UCSD-AML1 (cell line): ENCODE measurements at regions not wholly inside any gene's neighbourhood (a gene's known extent, or its start where the extent isn't known, plus 50 kb on each side); places are given as distances from the start of the nearest gene placed in this dataset.
"Not testable (repeated sequence)": the region's sequence is repeated elsewhere in the genome, so short reads cannot be mapped to it uniquely, and the experiment has no call there.

Experiments
- DNase-seq: peaks from one replicate; lab custom pipeline; 2025; ENCODE audit not compliant: unreplicated experiment; lab: John Stamatoyannopoulos, UW

- peak; percentile 60 for DNase-seq
These were observed 119.5 kb upstream of the TNRC6C start for GRCh38 chr17:77838748-77839697.

- DNase-seq, result peak; percentile 43
These were observed 118.6 kb upstream of the TNRC6C start for GRCh38 chr17:77839698-77840512.

- no peak for DNase-seq
These were observed 117.9 kb upstream of the TNRC6C start for GRCh38 chr17:77840513-77841165.

- DNase-seq, result no peak
These were observed 116.6 kb upstream of the TNRC6C start for GRCh38 chr17:77841742-77842527.

GRCh38 chr17:77842528-77843147 is 115.9 kb upstream of the TNRC6C start:
- peak; percentile 37 for DNase-seq

GRCh38 chr17:77843255-77843895 is 115.1 kb upstream of the TNRC6C start:
- DNase-seq, result not testable (repeated sequence)

- DNase-seq, result no peak
These were observed 114.6 kb upstream of the TNRC6C start for GRCh38 chr17:77843896-77844295.

GRCh38 chr17:77844681-77845080 is 113.8 kb upstream of the TNRC6C start:
- DNase-seq, result no peak

GRCh38 chr17:77845541-77846225 is 112.8 kb upstream of the TNRC6C start:
- no peak for DNase-seq

- DNase-seq, result peak; percentile 72
These were observed 111.9 kb upstream of the TNRC6C start for GRCh38 chr17:77846531-77847085.

- peak; percentile 34 for DNase-seq
These were observed 111.0 kb upstream of the TNRC6C start for GRCh38 chr17:77847221-77848085.

GRCh38 chr17:77848257-77848656 is 110.2 kb upstream of the TNRC6C start:
- no peak for DNase-seq

- no peak for DNase-seq
These were observed 109.3 kb upstream of the TNRC6C start for GRCh38 chr17:77849239-77849638.

- no peak for DNase-seq
These were observed 106.6 kb upstream of the TNRC6C start for GRCh38 chr17:77851921-77852320.

GRCh38 chr17:77852731-77853130 is 105.8 kb upstream of the TNRC6C start:
- DNase-seq, result no peak

GRCh38 chr17:77853191-77853977 is 105.1 kb upstream of the TNRC6C start:
- DNase-seq, result no peak
